ENCODE measurements at regions not wholly inside any gene's neighbourhood (a gene's known extent, or its start where the extent isn't known, plus 50 kb on each side); places are given as distances from the start of the nearest gene placed in this dataset.

GRCh38 chr11:11038782-11039181 is 180.9 kb upstream of the ZBED5 start:
- no peak for TF ChIP-seq TEAD4 (CRISPR knock-in tag; IDR thresholded peaks at IDR 0.05)
- no peak for TF ChIP-seq CTCF (IDR thresholded peaks at IDR 0.05)
- no peak for TF ChIP-seq NR3C1 (CRISPR knock-in tag; conservative IDR thresholded peaks at IDR 0.05; ENCODE audit: low read depth)
- no peak for TF ChIP-seq ZSCAN18 (CRISPR knock-in tag; IDR thresholded peaks at IDR 0.05)
- no peak for TF ChIP-seq ETV6 (CRISPR knock-in tag; IDR thresholded peaks at IDR 0.05)
